ENCODE measurements at regions not wholly inside any gene's neighbourhood (a gene's known extent, or its start where the extent isn't known, plus 50 kb on each side); places are given as distances from the start of the nearest gene placed in this dataset.

DNA sequence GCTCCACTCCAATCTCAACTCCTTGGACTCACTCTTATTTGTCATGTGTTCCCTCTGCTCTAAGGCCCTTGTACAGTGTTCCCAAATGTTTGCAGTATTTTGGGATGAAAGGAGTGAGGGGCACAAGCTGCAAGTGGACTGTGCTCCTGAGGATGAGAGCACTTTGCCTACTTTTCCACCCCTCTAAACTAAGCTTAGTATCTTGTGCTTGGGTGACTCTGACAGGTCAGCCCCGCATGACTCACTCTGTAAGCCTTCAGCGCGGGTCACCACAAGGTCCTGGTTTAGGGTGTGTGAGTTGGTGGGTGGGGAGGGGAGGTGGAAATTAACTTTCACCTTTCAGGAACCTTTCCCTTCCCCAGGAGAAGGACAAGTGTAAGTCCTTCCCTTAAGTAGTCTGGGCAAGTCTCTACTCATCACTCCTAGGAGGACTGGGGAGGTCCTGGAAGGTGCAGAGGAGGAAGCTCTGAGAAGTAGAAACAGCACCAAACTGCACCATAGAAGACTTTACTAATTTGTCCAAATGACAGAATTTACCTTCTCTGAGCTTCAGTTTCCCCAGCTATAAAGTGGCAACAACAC, 68.8 kb upstream of the EPB41L1 start:
- TF ChIP-seq POLR2AphosphoS5 (IDR thresholded peaks at IDR 0.05; ENCODE audit: low read depth, low read length) (no peak), POLR2A (IDR thresholded peaks at IDR 0.05; ENCODE audit: low read depth, low read length) (no peak), TAF1 (IDR thresholded peaks at IDR 0.05; ENCODE audit: low read depth, low read length) (no peak), SPI1 (IDR thresholded peaks at IDR 0.05; ENCODE audit: low read depth, low read length) (no peak)

All from GM12891 (cell line).